Keratinocyte (primary cell): ENCODE measurements at regions not wholly inside any gene's neighbourhood (a gene's known extent, or its start where the extent isn't known, plus 50 kb on each side); places are given as distances from the start of the nearest gene placed in this dataset.

Experiments
- DNase-seq: peaks from one replicate; pipeline ENCODE4 v3.0.0-alpha.2; 2011; ENCODE audit warnings: low read depth, missing footprints, low spot score
- FAIRE-seq: peaks from 2 replicates; lab custom pipeline; 2011; peaks lifted over from hg19 to GRCh38; lab: Jason Lieb, UNC
- H2AFZ ChIP-seq: 2 replicates; pipeline ENCODE4 v1.6.0; 2012; ENCODE audit warnings: low read length, control low read depth, inconsistent platforms; ENCODE audit not compliant: control insufficient read depth
- H3K27ac ChIP-seq: 2 replicates; pipeline ENCODE4 v1.5.1; 2011; ENCODE audit warnings: low read length; ENCODE audit not compliant: control insufficient read depth, insufficient read depth
- H3K27me3 ChIP-seq: 3 replicates; pipeline ENCODE4 v1.6.0; 2011; ENCODE audit warnings: low read length; ENCODE audit not compliant: control insufficient read depth, insufficient read depth; ENCODE audit errors: extremely low read depth
- H3K36me3 ChIP-seq, 2 experiments: 2 replicates in 1 of 2; 3 replicates in 1 of 2; pipeline ENCODE4 v1.5.1; 2011; ENCODE audit warnings: low read length in 2 of 2, mild to moderate bottlenecking in 1 of 2; ENCODE audit not compliant: control insufficient read depth in 2 of 2, insufficient read depth in 2 of 2; ENCODE audit errors: extremely low read depth in 1 of 2
- H3K4me1 ChIP-seq: 3 replicates; pipeline ENCODE4 v1.5.1; 2011; ENCODE audit warnings: low read length; ENCODE audit not compliant: control insufficient read depth, insufficient read depth; ENCODE audit errors: extremely low read depth
- H3K4me2 ChIP-seq: 3 replicates; pipeline ENCODE4 v1.6.0; 2011; ENCODE audit warnings: low read depth, low read length; ENCODE audit not compliant: control insufficient read depth, insufficient read depth; ENCODE audit errors: extremely low read depth
- H3K4me3 ChIP-seq, 3 experiments: fragments of 200-600 bp in 1 of 3; sonication (generic) in 1 of 3; 2 replicates in 2 of 3; 3 replicates in 1 of 3; pipeline ENCODE4 v1.5.1; 2011 to 2016; ENCODE audit warnings: low read length in 3 of 3, mild to moderate bottlenecking in 3 of 3, control low read depth in 2 of 3, inconsistent platforms in 1 of 3, low read depth in 1 of 3, mixed read lengths in 1 of 3, mixed run types in 1 of 3, moderate library complexity in 1 of 3; ENCODE audit not compliant: control insufficient read depth in 2 of 3, insufficient read depth in 2 of 3; ENCODE audit errors: extremely low read depth in 1 of 3
- H3K79me2 ChIP-seq: 2 replicates; pipeline ENCODE4 v1.6.0; 2012; ENCODE audit warnings: low read length; ENCODE audit not compliant: control insufficient read depth, insufficient read depth
- H3K9ac ChIP-seq: 3 replicates; pipeline ENCODE4 v1.6.0; 2011; ENCODE audit warnings: low read length; ENCODE audit not compliant: control insufficient read depth, insufficient read depth; ENCODE audit errors: extremely low read depth
- H3K9me1 ChIP-seq: 3 replicates; pipeline ENCODE4 v1.6.0; 2011; ENCODE audit warnings: low read length; ENCODE audit not compliant: control insufficient read depth, insufficient read depth; ENCODE audit errors: extremely low read depth
- H3K9me3 ChIP-seq: 2 replicates; pipeline ENCODE4 v1.5.1; 2012; ENCODE audit warnings: low read depth, low read length; ENCODE audit not compliant: control insufficient read depth
- H4K20me1 ChIP-seq: 3 replicates; pipeline ENCODE4 v1.6.0; 2011; ENCODE audit warnings: low read length; ENCODE audit not compliant: control insufficient read depth, insufficient read depth; ENCODE audit errors: extremely low read depth
- CTCF ChIP-seq, 3 experiments: IDR thresholded peaks in 1 of 3; conservative IDR thresholded peaks in 1 of 3; optimal IDR thresholded peaks in 1 of 3; 2 replicates in 2 of 3; 3 replicates in 1 of 3; pipeline versions ENCODE3 to v1.5.1; 2011; ENCODE audit warnings: low read length in 3 of 3, mild to moderate bottlenecking in 3 of 3, moderate library complexity in 2 of 3, control low read depth in 1 of 3, inconsistent platforms in 1 of 3; ENCODE audit not compliant: insufficient read depth in 2 of 3; ENCODE audit errors: extremely low read depth in 1 of 3
- EZH2 ChIP-seq: IDR thresholded peaks from one replicate; pipeline ENCODE4 v1.6.1; 2012; ENCODE audit warnings: inconsistent platforms, mild to moderate bottlenecking, low read length, moderate library complexity
- dilution Hi-C: fragments of 300-500 bp; cut with MboI; formaldehyde crosslinking; loops from one replicate; pipeline ENCODE4 v1.7.0; 2020; ENCODE audit warnings: low sequenced_read_pairs; ENCODE audit not compliant: extremely low pct_ligation_motif_present

GRCh38 chr1:80566867-80567266, 1233.9 kb upstream of the ADGRL2 start:
- no peak overlapping the region for H3K4me2 ChIP-seq
- H3K79me2 ChIP-seq = no peaks in the 10 kb centered on the region
- FAIRE-seq (no peak), DNase-seq (no peak)
- H3K4me3 ChIP-seq = no peak overlapping the region
- no peaks in the 10 kb centered on the region for H3K9me3 ChIP-seq
- H2AFZ ChIP-seq = no peak overlapping the region
- H3K4me1 ChIP-seq = no peaks in the 10 kb centered on the region
- H3K36me3 ChIP-seq = no peaks in the 10 kb centered on the region
- H3K9ac ChIP-seq = no peak overlapping the region
- H3K9me1 ChIP-seq = no peaks in the 10 kb centered on the region
- no peaks in the 10 kb centered on the region for H4K20me1 ChIP-seq
- no peak for TF ChIP-seq EZH2
- no peak for TF ChIP-seq CTCF (optimal IDR thresholded peaks at IDR 0.05 in 1 of 3, IDR thresholded peaks at IDR 0.05 in 1 of 3, conservative IDR thresholded peaks at IDR 0.05 in 1 of 3; ENCODE audit: extremely low read depth in 1 of 3, insufficient read depth in 2 of 3, low read length in 3 of 3)
- H3K27me3 ChIP-seq = no peaks in the 10 kb centered on the region
- H3K27ac ChIP-seq = no peak overlapping the region
- dilution Hi-C loops = no loop called here

- H3K9me3 ChIP-seq = no peaks in the 10 kb centered on the region
- dilution Hi-C loops = no loop called here
Measured at GRCh38 chr1:80566123-80566522, 1234.6 kb upstream of the ADGRL2 start.

More at GRCh38 chr1:80566123-80566522, 1234.6 kb upstream of the ADGRL2 start:
- H3K9me1 ChIP-seq = no peaks in the 10 kb centered on the region
- no peak for DNase-seq
- no peak overlapping the region for H3K9ac ChIP-seq
- no peak overlapping the region for H3K4me2 ChIP-seq
- no peaks in the 10 kb centered on the region for H3K79me2 ChIP-seq
- H3K27ac ChIP-seq = no peak overlapping the region
- no peak overlapping the region for H3K4me3 ChIP-seq
- FAIRE-seq = no peak
- no peaks in the 10 kb centered on the region for H3K4me1 ChIP-seq
- no peaks in the 10 kb centered on the region for H3K27me3 ChIP-seq
- TF ChIP-seq EZH2 = no peak
- TF ChIP-seq CTCF (optimal IDR thresholded peaks at IDR 0.05 in 1 of 3, IDR thresholded peaks at IDR 0.05 in 1 of 3, conservative IDR thresholded peaks at IDR 0.05 in 1 of 3; ENCODE audit: extremely low read depth in 1 of 3, insufficient read depth in 2 of 3, low read length in 3 of 3) = no peak
- no peaks in the 10 kb centered on the region for H4K20me1 ChIP-seq
- no peak overlapping the region for H2AFZ ChIP-seq
- H3K36me3 ChIP-seq = no peaks in the 10 kb centered on the region
